K562 (cell line): ENCODE measurements at regions not wholly inside any gene's neighbourhood (a gene's known extent, or its start where the extent isn't known, plus 50 kb on each side); places are given as distances from the start of the nearest gene placed in this dataset.

Source experiments
- ATAC-seq: fragments of 200-7000 bp; cut with Tn5 transposase; 3 replicates; pipeline ENCODE4 v1.9.1; 2020; ENCODE audit warnings: moderate library complexity
- BruUV-seq: library from RNA; stranded (reverse); fragments of 400-500 nt; replicated peaks from 2 replicates; lab custom pipeline; 2021; lab: Mats Ljungman, UMichigan
- CTCF ChIA-PET: fragments of 300-600 bp; formaldehyde crosslinking; extraction: SDS; loops from one replicate; lab custom pipeline; 2021; ENCODE audit warnings: low intra/inter-chr PET ratio; lab: Yijun Ruan, JAX
- POLR2A ChIA-PET: fragments of 300-600, 350-650 bp; sonication (Branson Sonifier 250); formaldehyde crosslinking; extraction: SDS; loops from one replicate; lab custom pipeline; 2021; ENCODE audit warnings: antibody characterized with exemption, inconsistent platforms; lab: Yijun Ruan, JAX
- DNase-seq, 4 experiments: peaks; one replicate each; pipeline versions ENCODE4 v3.0.0 to v3.0.0-alpha.2; 2011 to 2018; ENCODE audit warnings: low spot score in 3 of 4, mixed read lengths in 3 of 4; ENCODE audit errors: extremely low read depth in 1 of 4
- FAIRE-seq: peaks from 2 replicates; lab custom pipeline; 2011; peaks lifted over from hg19 to GRCh38; lab: Jason Lieb, UNC
- H2AFZ ChIP-seq: 2 replicates; pipeline ENCODE4 v1.6.0; 2011; ENCODE audit warnings: low read depth, low read length, control low read depth, inconsistent platforms
- H3K27ac ChIP-seq: fragments of 200-600 bp; 3 replicates; pipeline ENCODE4 v1.8.0; 2011; ENCODE audit warnings: low read depth, mild to moderate bottlenecking, control low read depth, inconsistent platforms, low read length, moderate library complexity, mixed read lengths; ENCODE audit errors: extremely low read depth
- H3K27me3 ChIP-seq, 2 experiments: fragments of 300-600 bp in 1 of 2; 2 replicates in 1 of 2; 3 replicates in 1 of 2; pipeline versions ENCODE4 v1.6.0 to v1.8.0; 2011; ENCODE audit warnings: inconsistent platforms in 2 of 2, low read length in 2 of 2, mild to moderate bottlenecking in 1 of 2, mixed read lengths in 1 of 2, moderate library complexity in 1 of 2; ENCODE audit not compliant: control insufficient read depth in 2 of 2, insufficient read depth in 2 of 2
- H3K36me3 ChIP-seq: fragments of 300-600 bp; 3 replicates; pipeline ENCODE4 v1.8.0; 2011; ENCODE audit warnings: mild to moderate bottlenecking, low read length, inconsistent platforms; ENCODE audit not compliant: control insufficient read depth, insufficient read depth
- H3K4me1 ChIP-seq, 2 experiments: fragments of 200-600 bp in 1 of 2; replicated peaks in 1 of 2; 2 replicates in 1 of 2; 3 replicates in 1 of 2; pipeline versions ENCODE4 v1.5.1 to v1.8.0; 2011; ENCODE audit warnings: inconsistent platforms in 2 of 2, low read length in 2 of 2, mild to moderate bottlenecking in 1 of 2, mixed read lengths in 1 of 2, moderate library complexity in 1 of 2; ENCODE audit not compliant: control insufficient read depth in 2 of 2, insufficient read depth in 2 of 2
- H3K4me2 ChIP-seq: 2 replicates; pipeline ENCODE4 v1.6.1; 2011; ENCODE audit warnings: low read length, control low read depth, inconsistent platforms, mixed read lengths; ENCODE audit not compliant: insufficient read depth
- H3K4me3 ChIP-seq: fragments of 200-600 bp; sonication (generic), shearing (Covaris generic); 2 replicates; pipeline ENCODE4 v1.5.1; 2016; ENCODE audit warnings: control low read depth, inconsistent platforms
- H3K79me2 ChIP-seq: fragments of 200-600 bp; 3 replicates; pipeline ENCODE4 v1.8.0; 2011; ENCODE audit warnings: low read length, inconsistent platforms; ENCODE audit not compliant: control insufficient read depth, insufficient read depth
- H3K9ac ChIP-seq, 2 experiments: 2 replicates each; pipeline versions ENCODE4 v1.6.0 to v1.6.1; 2011; ENCODE audit warnings: low read depth in 2 of 2, low read length in 2 of 2, control low read depth in 1 of 2, inconsistent platforms in 1 of 2, mild to moderate bottlenecking in 1 of 2, mixed read lengths in 1 of 2; ENCODE audit not compliant: insufficient read depth in 1 of 2
- H3K9me1 ChIP-seq: one replicate; pipeline ENCODE4 v1.6.0; 2011; ENCODE audit warnings: inconsistent platforms, mild to moderate bottlenecking, low read length, moderate library complexity; ENCODE audit not compliant: control insufficient read depth, insufficient read depth
- H3K9me3 ChIP-seq: replicated peaks from 2 replicates; pipeline ENCODE4 v1.5.1; 2011; ENCODE audit warnings: low read depth, low read length, inconsistent platforms; ENCODE audit not compliant: control insufficient read depth, insufficient read depth
- H4K20me1 ChIP-seq: replicated peaks from 2 replicates; pipeline ENCODE4 v1.6.1; 2011; ENCODE audit warnings: low read length, inconsistent platforms, mixed read lengths; ENCODE audit not compliant: control insufficient read depth, insufficient read depth
- CBX2 ChIP-seq: fragments of 200-600 bp; sonication (generic); IDR thresholded peaks from one replicate; pipeline ENCODE4 v1.6.1; 2012; ENCODE audit warnings: mild to moderate bottlenecking, low read length, inconsistent platforms; ENCODE audit not compliant: insufficient read depth, poor library complexity, severe bottlenecking
- CHD7 ChIP-seq: fragments of 200-600 bp; sonication (generic); IDR thresholded peaks from one replicate; pipeline ENCODE4 v1.6.1; 2012; ENCODE audit warnings: mild to moderate bottlenecking, low read depth, low read length, inconsistent platforms
- ETV5 ChIP-seq: sonication (generic); formaldehyde crosslinking; IDR thresholded peaks from 2 replicates; pipeline ENCODE4 v1.4.0; 2020; ENCODE audit warnings: low read depth, mild to moderate bottlenecking, missing genetic modification reagents
- FUS ChIP-seq: fragments of 200-400 bp; formaldehyde crosslinking; optimal IDR thresholded peaks from 2 replicates; pipeline ENCODE3; 2017; ENCODE audit warnings: low read depth, low read length
- HEY1 ChIP-seq: fragments of 250-450 bp; sonication (Bioruptor Pico); IDR thresholded peaks from 2 replicates; pipeline ENCODE4 v1.5.0; 2020; ENCODE audit warnings: mild to moderate bottlenecking, moderate library complexity, borderline replicate concordance
- JUNB ChIP-seq: fragments of 450-650 bp; formaldehyde crosslinking; conservative IDR thresholded peaks from 2 replicates; pipeline ENCODE4 v1.4.0; 2020; ENCODE audit warnings: mild to moderate bottlenecking
- ZNF165 ChIP-seq: fragments of 250-450 bp; sonication (Bioruptor Pico); IDR thresholded peaks from 2 replicates; pipeline ENCODE4 v1.4.0; 2020; ENCODE audit warnings: borderline replicate concordance
- WGBS: fragments of 100-300 bp; shearing (Covaris generic); methylation state at CpG from one replicate; pipeline ENCODE4 v1.1.6; 2016; ENCODE audit warnings: low coverage, mixed read lengths; ENCODE audit not compliant: insufficient coverage; ENCODE audit errors: missing lambda C conversion rate; 5-methylcytosine and 5-hydroxymethylcytosine counted together
- in situ Hi-C: fragments of 300-500 bp; cut with MboI; formaldehyde crosslinking; loops from 4 replicates; pipeline ENCODE4 v1.15.0; 2018; ENCODE audit warnings: inconsistent platforms, mixed read lengths
- intact Hi-C: fragments of 100-400 bp; cut with micrococcal nuclease; formaldehyde crosslinking; loops from 2 replicates; pipeline ENCODE4 v1.14.2; 2022

- TF ChIP-seq ETV5 (no peak), HEY1 (CRISPR knock-in tag) (no peak), JUNB (CRISPR knock-in tag) (no peak), ZNF165 (CRISPR knock-in tag) (no peak), CBX2 (no peak), CHD7 (no peak), FUS (no peak)
- WGBS, result 10% methylated on average over 2 of the region's 2 CpGs
- no peaks in the 10 kb centered on the region for H3K9me3 ChIP-seq
- ATAC-seq (no peak), DNase-seq (no peak), FAIRE-seq (no peak)
- H3K4me2 ChIP-seq, result no peak overlapping the region
- no peak overlapping the region for H3K4me3 ChIP-seq
- ChIA-PET CTCF (no interaction called here), POLR2A (no interaction called here)
- no peaks in the 10 kb centered on the region for H3K4me1 ChIP-seq
- H3K79me2 ChIP-seq, result no peaks in the 10 kb centered on the region
- in situ Hi-C loops (no loop called here), intact Hi-C loops (no loop called here)
- no TSS peak for BruUV-seq
- H3K27ac ChIP-seq, result no peak overlapping the region
- H2AFZ ChIP-seq, result no peak overlapping the region
- no peaks in the 10 kb centered on the region for H3K9me1 ChIP-seq
- H3K36me3 ChIP-seq, result no peaks in the 10 kb centered on the region
- no peaks in the 10 kb centered on the region for H3K27me3 ChIP-seq
- H3K9ac ChIP-seq, result no peak overlapping the region
- H4K20me1 ChIP-seq, result no peaks in the 10 kb centered on the region
Observed at GRCh38 chr2:200044453-200044852, 89.1 kb downstream of the MAIP1 start.
